ENCODE measurements at regions not wholly inside any gene's neighbourhood (a gene's known extent, or its start where the extent isn't known, plus 50 kb on each side); places are given as distances from the start of the nearest gene placed in this dataset.

DNA sequence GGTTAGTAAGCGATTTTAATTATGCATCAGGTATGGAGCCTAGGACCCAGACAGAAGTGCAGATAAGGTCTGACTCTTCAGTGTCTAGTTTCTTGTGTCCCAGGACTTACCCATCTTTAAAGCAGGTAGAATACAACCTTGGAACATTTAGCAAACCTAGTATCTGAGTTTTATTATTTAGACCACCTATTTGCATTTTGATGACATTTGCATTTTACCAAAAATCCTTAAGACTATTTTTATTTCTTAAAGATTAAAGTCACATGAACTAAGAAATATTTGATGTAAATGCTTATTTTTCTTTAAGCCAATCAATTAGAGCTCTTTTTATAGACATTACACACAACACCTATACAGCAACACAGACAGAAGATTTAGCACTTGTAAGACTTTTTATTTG, 939.1 kb downstream of the OTOL1 start:
- H3K36me3 ChIP-seq (replicated peaks in 1 of 2; ENCODE audit: control insufficient read depth in 1 of 2, insufficient read depth in 2 of 2, low read length in 1 of 2) = no peaks in the 10 kb centered on the region
- H3K9ac ChIP-seq = no peak overlapping the region
- no peaks in the 10 kb centered on the region for H3K79me2 ChIP-seq (ENCODE audit: insufficient read depth)
- no peak for DNase-seq
- no peak overlapping the region for H3K27ac ChIP-seq (ENCODE audit: low read depth in 2 of 2, low read length in 1 of 2)
- no peaks in the 10 kb centered on the region for H3K4me1 ChIP-seq (ENCODE audit: control insufficient read depth in 1 of 2, insufficient read depth in 2 of 2, low read depth in 1 of 2, low read length in 1 of 2)
- TF ChIP-seq, protein P1, sequence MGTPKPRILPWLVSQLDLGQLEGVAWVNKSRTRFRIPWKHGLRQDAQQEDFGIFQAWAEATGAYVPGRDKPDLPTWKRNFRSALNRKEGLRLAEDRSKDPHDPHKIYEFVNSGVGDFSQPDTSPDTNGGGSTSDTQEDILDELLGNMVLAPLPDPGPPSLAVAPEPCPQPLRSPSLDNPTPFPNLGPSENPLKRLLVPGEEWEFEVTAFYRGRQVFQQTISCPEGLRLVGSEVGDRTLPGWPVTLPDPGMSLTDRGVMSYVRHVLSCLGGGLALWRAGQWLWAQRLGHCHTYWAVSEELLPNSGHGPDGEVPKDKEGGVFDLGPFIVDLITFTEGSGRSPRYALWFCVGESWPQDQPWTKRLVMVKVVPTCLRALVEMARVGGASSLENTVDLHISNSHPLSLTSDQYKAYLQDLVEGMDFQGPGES (IDR thresholded peaks at IDR 0.05; ENCODE audit: low read depth, low read length) = no peak
- TF ChIP-seq, protein P2, sequence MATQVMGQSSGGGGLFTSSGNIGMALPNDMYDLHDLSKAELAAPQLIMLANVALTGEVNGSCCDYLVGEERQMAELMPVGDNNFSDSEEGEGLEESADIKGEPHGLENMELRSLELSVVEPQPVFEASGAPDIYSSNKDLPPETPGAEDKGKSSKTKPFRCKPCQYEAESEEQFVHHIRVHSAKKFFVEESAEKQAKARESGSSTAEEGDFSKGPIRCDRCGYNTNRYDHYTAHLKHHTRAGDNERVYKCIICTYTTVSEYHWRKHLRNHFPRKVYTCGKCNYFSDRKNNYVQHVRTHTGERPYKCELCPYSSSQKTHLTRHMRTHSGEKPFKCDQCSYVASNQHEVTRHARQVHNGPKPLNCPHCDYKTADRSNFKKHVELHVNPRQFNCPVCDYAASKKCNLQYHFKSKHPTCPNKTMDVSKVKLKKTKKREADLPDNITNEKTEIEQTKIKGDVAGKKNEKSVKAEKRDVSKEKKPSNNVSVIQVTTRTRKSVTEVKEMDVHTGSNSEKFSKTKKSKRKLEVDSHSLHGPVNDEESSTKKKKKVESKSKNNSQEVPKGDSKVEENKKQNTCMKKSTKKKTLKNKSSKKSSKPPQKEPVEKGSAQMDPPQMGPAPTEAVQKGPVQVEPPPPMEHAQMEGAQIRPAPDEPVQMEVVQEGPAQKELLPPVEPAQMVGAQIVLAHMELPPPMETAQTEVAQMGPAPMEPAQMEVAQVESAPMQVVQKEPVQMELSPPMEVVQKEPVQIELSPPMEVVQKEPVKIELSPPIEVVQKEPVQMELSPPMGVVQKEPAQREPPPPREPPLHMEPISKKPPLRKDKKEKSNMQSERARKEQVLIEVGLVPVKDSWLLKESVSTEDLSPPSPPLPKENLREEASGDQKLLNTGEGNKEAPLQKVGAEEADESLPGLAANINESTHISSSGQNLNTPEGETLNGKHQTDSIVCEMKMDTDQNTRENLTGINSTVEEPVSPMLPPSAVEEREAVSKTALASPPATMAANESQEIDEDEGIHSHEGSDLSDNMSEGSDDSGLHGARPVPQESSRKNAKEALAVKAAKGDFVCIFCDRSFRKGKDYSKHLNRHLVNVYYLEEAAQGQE (IDR thresholded peaks at IDR 0.05; ENCODE audit: low read depth, low read length) = no peak
- WGBS (ENCODE audit: low lambda C conversion rate) = 81% methylated on average over 1 of the region's 1 CpG
- H3F3A ChIP-seq (replicated peaks; ENCODE audit: insufficient read depth) = no peaks in the 10 kb centered on the region
- CTCF ChIA-PET = no interaction called here
- H3K9me3 ChIP-seq = no peaks in the 10 kb centered on the region
- H3K4me3 ChIP-seq (ENCODE audit: low read depth in 2 of 2, low read length in 1 of 2) = no peak overlapping the region
- H4K20me1 ChIP-seq (ENCODE audit: insufficient read depth) = no peaks in the 10 kb centered on the region
- H3K27me3 ChIP-seq (ENCODE audit: insufficient read depth) = no peaks in the 10 kb centered on the region
- H3K9me2 ChIP-seq = no peaks in the 10 kb centered on the region
- POLR2A ChIA-PET = no interaction called here
- H2AFZ ChIP-seq (ENCODE audit: low read depth) = no peak overlapping the region
- no peak overlapping the region for H3K4me2 ChIP-seq

DNA sequence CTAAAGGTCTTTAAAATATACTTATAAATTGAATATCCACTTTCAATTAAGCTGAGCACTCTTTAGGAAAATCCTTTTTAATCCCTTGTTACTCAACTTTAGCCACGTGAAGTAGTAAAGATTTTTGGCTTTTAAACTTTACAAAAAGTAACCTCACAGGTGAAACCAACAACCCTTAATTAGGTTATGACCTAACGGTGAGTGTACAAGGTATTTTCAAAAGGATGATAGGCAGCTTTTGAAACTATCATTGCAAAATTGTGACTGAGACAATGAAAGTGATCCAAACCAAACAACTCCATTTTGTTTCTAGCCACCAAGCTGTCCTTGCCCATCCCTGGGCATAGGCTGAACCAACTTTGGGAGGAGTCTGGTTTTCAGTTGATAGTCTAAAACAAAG, 940.2 kb downstream of the OTOL1 start:
- TF ChIP-seq RFX5 (IDR thresholded peaks at IDR 0.05; ENCODE audit: low read length) (no peak), NFIC (IDR thresholded peaks at IDR 0.05; ENCODE audit: borderline replicate concordance) (no peak), MEF2A (IDR thresholded peaks at IDR 0.05; ENCODE audit: borderline replicate concordance, low read depth) (no peak)
- Histone ChIP-seq H2AFZ (ENCODE audit: low read depth) (no peak overlapping the region), H3K79me2 (ENCODE audit: insufficient read depth) (no peaks in the 10 kb centered on the region), H3K4me2 (no peak overlapping the region), H3K9me2 (no peaks in the 10 kb centered on the region), H3K4me3 (ENCODE audit: low read depth in 2 of 2, low read length in 1 of 2) (no peak overlapping the region), H3K36me3 (replicated peaks in 1 of 2; ENCODE audit: control insufficient read depth in 1 of 2, insufficient read depth in 2 of 2, low read length in 1 of 2) (no peaks in the 10 kb centered on the region), H3K27ac (ENCODE audit: low read depth in 2 of 2, low read length in 1 of 2) (no peak overlapping the region), H3K27me3 (ENCODE audit: insufficient read depth) (no peaks in the 10 kb centered on the region), H3F3A (replicated peaks; ENCODE audit: insufficient read depth) (no peaks in the 10 kb centered on the region), H3K9ac (no peak overlapping the region), H3K9me3 (no peaks in the 10 kb centered on the region), H3K4me1 (ENCODE audit: control insufficient read depth in 1 of 2, insufficient read depth in 2 of 2, low read depth in 1 of 2, low read length in 1 of 2) (no peaks in the 10 kb centered on the region), H4K20me1 (ENCODE audit: insufficient read depth) (no peaks in the 10 kb centered on the region)
- no peak for DNase-seq
- POLR2A ChIA-PET = no interaction called here
- WGBS (ENCODE audit: low lambda C conversion rate) = 47% methylated on average over 2 of the region's 2 CpGs
- CTCF ChIA-PET = no interaction called here

DNA sequence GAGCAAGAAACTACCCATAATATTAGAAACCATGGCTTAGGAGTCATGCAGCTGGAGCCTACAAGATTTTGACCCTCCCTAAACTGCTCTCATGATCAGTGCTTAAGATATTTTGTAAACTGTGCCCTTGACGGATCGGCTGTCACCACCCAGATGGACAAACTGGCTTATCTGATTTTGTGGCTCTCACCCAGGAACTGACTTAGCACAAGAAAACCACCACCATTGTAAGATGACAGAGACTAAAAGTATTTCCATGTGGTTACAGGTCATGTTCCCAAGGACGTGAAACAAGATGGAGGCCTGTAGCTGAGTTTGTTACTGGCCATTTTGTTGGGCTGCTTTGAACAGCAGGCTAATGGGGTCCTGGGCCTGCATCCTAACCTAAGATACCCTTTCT, 940.9 kb downstream of the OTOL1 start:
- DNase-seq = no peak
- POLR2A ChIA-PET = no interaction called here
- no peaks in the 10 kb centered on the region for H3K36me3 ChIP-seq (replicated peaks in 1 of 2; ENCODE audit: control insufficient read depth in 1 of 2, insufficient read depth in 2 of 2, low read length in 1 of 2)
- H2AFZ ChIP-seq (ENCODE audit: low read depth) = no peak overlapping the region
- no peak overlapping the region for H3K27ac ChIP-seq (ENCODE audit: low read depth in 2 of 2, low read length in 1 of 2)
- no peaks in the 10 kb centered on the region for H3K4me1 ChIP-seq (ENCODE audit: control insufficient read depth in 1 of 2, insufficient read depth in 2 of 2, low read depth in 1 of 2, low read length in 1 of 2)
- H3K27me3 ChIP-seq (ENCODE audit: insufficient read depth) = no peaks in the 10 kb centered on the region
- H3K79me2 ChIP-seq (ENCODE audit: insufficient read depth) = no peaks in the 10 kb centered on the region
- no peaks in the 10 kb centered on the region for H4K20me1 ChIP-seq (ENCODE audit: insufficient read depth)
- CTCF ChIA-PET = no interaction called here
- no peak overlapping the region for H3K4me3 ChIP-seq (ENCODE audit: low read depth in 2 of 2, low read length in 1 of 2)
- no peak overlapping the region for H3K9ac ChIP-seq
- no peaks in the 10 kb centered on the region for H3F3A ChIP-seq (replicated peaks; ENCODE audit: insufficient read depth)
- H3K9me3 ChIP-seq = no peaks in the 10 kb centered on the region
- no peak overlapping the region for H3K4me2 ChIP-seq
- WGBS (ENCODE audit: low lambda C conversion rate) = 57% methylated on average over 3 of the region's 3 CpGs
- TF ChIP-seq, protein P3, sequence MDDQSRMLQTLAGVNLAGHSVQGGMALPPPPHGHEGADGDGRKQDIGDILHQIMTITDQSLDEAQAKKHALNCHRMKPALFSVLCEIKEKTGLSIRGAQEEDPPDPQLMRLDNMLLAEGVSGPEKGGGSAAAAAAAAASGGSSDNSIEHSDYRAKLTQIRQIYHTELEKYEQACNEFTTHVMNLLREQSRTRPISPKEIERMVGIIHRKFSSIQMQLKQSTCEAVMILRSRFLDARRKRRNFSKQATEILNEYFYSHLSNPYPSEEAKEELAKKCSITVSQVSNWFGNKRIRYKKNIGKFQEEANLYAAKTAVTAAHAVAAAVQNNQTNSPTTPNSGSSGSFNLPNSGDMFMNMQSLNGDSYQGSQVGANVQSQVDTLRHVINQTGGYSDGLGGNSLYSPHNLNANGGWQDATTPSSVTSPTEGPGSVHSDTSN (IDR thresholded peaks at IDR 0.05) = 0 out of 2 replicates have a peak, but pooled peaks have one; percentile 13
- no peak for TF ChIP-seq SMC3 (IDR thresholded peaks at IDR 0.05; ENCODE audit: low read depth, low read length)
- H3K9me2 ChIP-seq = no peaks in the 10 kb centered on the region
